OCI-M1 (cell line): ENCODE measurements at regions not wholly inside any gene's neighbourhood (a gene's known extent, or its start where the extent isn't known, plus 50 kb on each side); places are given as distances from the start of the nearest gene placed in this dataset.
A peak's percentile ranks its signal among the peaks of the same experiment; 100 is the strongest.
"Not testable (repeated sequence)": the region's sequence is repeated elsewhere in the genome, so short reads cannot be mapped to it uniquely, and the experiment has no call there.

Experiments used
- DNase-seq: peaks from one replicate; lab custom pipeline; 2025; lab: John Stamatoyannopoulos, UW

DNA sequence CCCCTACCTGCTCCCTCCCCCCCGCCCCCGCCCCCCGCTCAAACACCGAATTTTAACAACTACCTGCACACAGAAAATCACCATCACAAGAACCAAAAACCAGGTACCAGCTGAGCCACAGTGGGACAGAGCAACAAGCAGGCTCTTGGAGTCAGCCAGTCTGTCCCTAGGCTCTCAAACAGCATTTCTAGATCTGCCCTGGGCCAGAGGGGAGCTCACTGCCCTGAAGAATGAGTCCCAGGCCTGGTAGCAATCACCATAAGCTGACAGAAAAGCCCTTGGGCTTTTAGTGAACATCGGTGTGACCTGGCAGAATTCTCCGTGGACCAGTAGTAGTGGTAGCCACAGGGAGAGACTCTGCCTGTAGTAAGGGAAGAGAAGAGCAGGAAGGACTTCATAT is 58.3 kb downstream of the C11orf87 start:
- DNase-seq: no peak

DNA sequence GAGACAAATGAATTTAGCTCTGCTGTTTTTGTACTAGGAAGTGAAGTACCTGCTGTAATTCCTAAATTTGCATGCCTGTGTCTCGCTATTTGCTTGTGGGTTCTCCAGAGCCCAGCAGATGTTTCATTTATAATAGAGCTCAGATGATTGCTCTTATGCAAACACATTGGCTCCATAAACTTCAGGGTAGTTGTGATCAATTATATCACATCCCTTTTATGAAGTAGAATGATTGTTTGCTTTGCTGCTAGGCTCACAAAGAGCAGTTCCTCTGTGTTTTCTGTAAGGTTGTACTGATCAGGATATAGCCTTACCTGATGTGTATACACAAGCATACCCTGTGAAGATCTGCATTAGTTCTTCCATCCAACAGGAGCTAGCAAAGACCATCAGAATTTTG is 64.1 kb downstream of the C11orf87 start:
- DNase-seq: no peak

DNA sequence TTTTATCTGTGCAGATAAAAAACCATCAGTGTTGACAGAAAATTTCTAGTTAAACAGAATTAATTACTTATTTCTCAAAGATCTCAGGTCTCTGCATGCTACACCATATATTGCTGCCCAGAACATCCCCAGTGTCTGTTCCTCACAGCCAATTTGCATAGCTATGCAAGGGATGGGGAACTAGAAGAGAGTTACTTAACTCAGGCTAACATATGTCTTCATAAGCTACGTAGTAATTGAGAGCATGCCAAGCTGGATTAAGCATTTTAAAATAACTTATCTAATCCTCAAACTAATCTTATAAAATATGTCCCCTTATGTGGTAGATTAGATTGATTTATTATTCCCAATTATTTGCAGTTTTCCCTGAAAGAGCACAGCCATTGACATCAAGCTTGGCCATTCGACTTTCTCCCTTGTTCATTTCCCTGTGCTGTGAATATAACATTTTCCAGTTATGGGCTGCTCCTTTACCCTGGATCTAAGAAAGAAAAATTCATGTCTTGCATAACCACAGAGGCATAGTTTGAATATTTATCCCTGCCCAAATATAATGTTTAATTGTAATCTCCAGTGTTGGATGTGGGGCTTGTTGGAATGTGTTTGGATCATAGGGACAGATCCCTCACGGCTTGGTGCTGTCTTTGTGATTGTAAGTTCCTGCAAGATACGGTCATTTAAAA is 69.1 kb downstream of the C11orf87 start:
- DNase-seq: no peak

DNA sequence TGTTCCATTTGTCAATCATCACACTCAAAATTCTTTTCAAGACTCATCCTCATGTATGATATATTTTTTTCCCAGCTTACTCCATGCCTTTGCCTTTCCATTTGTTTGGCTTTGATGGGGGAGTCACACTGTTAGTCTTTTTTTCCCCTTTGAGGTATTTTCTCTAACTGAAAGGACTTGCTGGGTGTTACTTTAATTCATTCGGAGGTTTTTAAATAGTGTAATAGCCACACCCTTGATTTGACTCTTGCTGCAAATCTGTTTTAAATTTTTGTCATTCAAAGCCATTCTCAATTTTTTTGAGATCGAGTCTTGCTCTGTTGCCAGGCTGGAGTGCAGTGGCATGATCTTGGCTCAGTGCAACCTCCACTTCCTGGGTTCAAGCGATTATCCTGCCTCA is 84.1 kb downstream of the C11orf87 start:
- no peak for DNase-seq

DNA sequence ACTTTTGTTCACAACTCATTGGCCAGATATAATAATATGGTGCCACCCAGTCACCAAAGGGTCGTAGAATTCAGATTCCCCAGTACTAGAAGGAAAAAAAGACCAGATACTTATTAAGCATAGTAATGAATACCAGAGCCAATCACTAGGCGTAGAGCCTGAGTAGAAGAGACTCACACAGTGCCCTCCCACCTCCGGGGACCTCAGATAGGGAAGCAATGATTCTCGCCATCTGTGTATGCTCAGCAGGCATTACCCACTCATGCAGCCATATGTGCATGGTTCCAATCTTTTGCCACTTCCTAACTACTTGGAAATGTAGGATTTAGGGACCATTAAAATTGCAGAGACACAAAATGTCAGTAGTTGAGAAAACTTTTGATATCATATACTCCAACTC is 85.3 kb downstream of the C11orf87 start:
- no peak for DNase-seq

DNA sequence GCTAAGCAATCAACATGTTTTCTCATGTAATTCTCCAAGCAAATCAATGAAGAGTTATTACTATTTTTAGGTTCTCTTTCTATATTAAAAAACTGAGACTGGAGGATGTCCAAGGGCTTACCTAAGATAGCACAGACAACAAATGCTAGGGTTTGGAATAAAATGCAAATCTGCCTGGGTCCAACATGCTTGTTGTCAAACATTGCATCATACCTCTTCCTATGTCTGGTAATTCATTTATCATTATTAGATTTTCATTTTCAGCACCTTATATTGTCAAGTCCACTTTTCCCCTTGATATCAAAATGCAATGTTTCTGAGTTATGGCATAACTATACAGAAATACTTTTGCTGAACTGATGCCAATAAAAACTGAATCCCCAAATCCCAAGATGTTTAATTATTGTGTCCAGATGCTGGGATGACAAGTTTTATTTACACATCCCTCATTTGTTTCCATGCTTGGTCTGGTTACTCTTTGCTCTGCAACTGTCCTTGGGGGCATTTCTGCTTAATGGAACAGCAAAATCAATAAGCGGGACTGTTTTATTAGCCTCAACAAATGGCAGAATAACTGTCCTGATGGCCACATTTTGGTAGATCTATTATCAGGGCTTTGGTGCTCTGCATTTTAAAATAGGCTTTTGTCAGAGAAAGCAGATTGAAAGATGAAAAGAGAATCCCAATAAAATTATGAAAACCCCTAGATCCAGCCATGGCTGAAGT is 86.0 kb downstream of the C11orf87 start:
- no peak for DNase-seq

DNA sequence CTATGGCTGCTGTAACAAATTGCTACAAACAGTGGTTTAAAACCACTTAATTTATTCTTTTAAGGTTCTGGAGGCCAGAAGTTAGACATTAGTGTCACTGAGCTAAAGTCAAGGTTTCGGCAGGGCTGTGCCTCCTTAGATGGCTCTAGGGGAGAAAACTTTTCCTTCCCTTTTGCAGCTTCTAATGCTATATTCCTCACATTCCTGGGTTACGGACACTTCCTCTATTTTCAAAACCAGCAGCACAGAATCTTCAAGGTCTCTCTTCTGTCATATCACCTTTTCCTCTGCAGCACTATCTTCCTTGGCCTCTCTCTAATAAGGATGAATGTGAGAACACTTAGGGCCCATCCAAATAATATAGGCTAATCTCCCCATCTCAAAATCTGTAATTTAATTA is 87.0 kb downstream of the C11orf87 start:
- DNase-seq: no peak

DNA sequence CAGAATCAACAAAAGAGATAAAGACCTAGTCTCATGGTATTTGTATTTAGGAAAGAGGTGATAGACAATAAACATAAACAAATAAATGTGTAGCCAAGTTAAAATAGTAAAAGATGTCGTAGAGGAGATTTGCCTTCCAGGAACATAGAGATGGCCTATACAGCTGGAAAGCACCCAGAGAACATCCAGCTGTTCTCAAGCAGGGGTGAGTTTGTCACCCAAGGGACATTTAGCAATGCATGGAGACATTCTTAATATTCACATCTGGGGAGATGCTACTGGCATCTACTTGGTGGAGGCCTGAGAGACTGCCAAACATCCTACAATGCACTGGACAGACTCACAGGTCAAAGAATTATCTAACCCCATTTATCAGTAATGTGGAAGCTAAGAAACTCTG is 88.3 kb downstream of the C11orf87 start:
- no peak for DNase-seq

DNA sequence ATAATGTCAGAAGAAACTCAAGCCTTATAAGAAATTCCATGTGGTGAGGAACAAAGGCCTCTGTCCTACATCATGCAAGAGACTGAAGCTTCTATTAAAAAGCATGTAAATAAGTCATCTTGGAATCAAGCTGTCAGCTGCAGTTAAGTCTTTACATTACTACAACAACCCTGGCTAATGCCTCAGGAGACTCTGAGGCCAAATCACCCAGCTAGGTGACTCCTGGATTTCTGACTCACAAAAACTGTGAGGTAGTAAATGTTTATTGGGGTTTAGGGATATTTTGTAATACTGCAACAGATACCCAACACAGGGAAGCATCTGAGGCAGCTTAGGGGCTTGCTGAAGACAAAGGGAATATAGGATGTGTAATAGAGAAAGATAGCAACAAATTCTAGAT is 89.6 kb downstream of the C11orf87 start:
- no peak for DNase-seq

DNA sequence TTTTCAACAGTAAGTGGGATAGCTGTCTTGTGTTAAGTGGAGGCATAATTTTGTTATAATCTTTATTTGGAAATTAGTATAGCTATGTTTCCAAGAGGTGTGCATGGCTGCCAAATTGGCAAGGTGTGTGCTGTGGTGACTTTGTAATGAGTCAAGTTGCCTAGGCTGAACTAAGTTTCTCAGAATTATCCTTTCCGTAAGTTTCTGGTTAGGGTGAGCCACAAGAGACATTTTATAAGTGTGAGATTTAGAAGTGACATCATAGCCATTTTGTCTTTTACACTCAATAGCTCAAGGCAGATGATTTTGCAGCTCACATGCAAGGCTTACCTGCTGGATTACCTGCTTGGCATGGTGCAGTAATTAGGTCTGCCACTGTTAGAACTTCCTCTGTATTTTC is 90.3 kb downstream of the C11orf87 start:
- DNase-seq: no peak

DNA sequence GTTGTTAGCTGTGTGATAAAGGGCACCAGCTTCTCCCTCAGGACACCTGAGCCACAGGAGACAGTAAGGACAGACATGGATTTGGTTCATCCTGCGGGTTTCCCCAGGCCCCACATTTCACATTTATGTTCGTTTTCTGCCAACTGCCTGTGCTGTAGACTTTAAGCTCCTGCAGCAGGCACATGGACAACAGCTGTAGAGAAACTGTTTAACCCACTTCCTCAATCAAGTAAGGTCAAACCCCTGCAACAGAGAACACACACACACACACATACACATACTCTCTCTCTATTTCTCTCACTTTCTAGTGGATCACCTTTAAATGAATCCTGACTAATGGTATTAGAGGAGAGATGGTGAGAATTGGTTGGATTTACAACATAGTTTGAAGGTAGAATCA is 90.7 kb downstream of the C11orf87 start:
- DNase-seq: peak; percentile 74

DNA sequence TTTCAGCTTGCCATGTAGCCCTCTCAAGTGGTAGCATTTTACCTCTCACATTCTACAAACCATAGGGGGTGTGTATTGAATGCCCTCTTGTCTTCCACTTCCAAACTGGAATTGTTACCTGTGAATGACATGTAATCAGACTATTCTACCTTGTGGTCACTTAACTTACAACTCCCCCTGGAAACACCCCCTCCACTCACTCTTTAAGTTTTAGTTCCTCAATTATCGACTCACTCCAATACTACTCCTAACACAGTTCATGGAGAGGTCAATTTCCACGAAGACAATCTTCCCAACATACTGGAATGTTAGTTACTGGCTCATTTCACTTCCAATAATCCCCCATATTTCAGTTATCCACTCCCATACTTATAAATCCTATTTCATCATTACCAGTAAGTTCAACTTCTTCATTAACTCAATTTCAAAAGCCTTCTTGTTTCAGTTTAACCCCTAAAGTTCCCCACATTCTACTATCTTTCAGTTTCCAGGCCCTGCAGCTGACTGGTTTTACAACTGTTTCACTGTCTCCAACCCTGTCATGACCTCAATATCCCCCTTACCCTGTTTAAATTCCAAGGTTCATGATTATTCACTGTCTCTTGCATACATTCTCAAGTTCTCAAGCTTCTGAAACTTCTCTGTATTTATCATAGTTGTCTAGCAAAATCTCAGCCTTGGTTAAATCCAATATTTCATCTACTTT is 92.5 kb downstream of the C11orf87 start:
- peak; percentile 44 for DNase-seq

DNA sequence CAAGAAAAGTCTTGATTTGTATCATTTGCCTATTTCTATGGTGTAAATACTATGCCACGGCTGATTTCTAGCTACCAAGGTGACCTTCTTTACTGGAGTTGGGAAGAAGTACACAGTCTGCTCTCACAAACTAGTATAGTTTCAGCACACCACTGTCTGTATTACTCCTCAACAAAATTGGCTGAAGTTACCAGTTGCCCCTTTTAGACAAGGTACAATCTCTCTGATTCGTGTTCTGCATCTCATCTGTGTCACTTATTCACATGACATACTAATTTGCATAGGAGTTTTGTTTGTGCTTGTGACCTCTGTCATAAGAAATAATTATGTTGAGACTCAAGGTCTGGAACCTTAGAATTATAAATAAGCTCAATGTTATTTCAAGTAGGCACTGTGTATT is 97.3 kb downstream of the C11orf87 start:
- DNase-seq: no peak

DNA sequence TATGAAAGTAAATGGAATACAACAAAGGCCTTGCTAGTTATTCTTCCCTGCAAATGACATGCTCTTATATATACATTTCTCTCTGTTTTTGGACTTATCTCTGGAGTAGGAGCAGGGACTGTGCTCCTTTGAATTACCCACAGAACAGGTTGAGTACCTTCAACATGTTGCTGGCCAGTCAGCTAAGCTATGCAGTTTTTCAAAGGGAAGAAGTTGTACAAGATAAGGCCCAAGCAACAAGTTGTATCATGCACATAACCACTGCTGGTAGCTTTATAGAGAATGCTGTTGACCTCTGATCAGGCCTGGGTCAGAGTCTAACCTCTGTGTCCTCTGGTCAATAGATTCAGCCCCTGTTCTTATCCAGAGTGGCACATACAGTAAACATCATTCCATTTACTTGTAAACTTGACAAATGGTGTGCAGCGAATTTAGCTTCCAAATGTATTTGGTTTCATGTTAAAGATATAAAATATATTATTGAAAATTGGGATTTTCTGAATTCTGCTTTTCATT is 99.6 kb downstream of the C11orf87 start:
- DNase-seq: no peak

DNA sequence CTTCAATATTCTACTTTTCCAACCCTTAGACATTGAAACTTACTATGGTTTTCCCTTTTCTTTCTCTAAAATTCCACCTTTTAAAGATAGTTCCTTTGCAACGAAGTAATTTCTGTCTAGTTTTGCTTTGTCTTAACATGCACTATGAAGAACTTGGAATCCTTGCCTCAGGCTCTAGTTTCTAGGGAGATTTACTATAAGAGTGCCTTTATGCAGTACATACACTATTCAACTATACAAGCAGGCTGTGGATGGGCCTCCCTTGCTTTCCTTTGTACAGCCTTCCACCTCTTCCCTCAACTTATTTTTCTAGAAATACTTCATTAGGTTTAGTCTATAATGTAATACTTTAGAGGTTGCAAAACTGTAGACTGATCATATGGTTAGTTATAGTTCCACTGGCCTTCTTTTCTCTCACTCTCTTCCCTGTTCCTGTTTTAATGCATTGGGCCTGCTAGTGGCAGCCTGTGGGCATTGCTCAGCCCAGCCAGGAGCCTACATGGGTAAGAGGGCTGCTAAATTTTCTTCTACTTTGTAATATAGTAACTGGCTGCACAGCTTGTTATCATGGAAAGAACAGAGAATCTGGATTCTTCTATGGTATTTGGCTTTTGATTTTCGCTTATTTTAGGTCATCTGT is 100.2 kb downstream of the C11orf87 start:
- DNase-seq: no peak

DNA sequence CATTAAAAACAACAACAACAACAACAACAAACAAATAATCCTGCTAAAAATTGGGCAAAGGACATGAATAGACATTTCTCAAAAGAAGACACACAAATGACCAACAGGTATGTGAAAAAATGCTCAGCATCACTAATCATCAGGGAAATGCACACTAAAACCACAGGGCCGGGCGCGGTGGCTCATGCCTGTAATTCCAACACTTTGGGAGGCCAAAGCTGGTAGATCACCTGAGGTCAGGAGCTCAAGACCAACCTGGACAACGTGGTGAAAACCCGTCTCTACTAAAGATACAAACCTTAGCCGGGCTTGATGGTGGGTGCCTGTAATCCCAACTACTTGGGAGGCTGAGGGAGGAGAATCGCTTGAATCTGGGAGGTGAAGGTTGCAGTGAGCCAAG is 103.6 kb downstream of the C11orf87 start:
- DNase-seq: not testable (repeated sequence)

DNA sequence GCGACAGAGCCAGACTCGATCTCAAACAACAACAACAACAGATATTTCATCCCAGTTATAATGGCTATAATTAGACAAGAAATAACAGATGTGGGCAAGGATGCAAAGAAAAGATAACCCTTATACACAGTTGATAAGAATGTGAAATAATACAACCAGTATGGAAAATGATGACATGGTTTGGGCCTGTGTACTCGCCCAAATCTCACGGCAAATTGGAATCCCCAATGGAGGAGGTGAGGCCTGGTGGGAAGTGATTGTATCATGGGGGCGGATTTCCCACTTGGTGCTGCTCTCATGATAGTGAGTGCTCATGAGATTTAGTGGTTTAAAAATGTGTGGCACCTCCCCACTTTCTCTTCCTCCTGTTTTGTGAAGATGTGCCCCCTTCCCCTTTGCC is 104.1 kb downstream of the C11orf87 start:
- no peak for DNase-seq

DNA sequence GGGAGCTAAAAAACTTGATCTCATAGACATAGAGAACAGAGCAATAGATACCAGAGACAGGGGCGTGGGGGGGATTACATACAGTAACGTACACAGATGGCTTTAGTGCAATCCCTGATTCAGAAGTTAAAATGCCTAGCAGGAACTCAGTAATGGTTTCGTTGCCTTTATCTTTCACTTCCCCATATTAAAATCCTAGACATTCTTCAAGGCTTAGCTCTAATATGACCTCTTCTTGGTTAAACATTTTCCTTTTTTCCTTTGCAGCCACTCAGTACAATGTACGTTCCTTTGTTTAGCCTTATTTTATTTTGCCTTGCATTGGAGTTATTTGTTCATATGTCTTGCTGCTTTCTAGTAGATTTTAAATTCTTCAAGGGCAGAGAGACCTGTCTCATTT is 104.9 kb downstream of the C11orf87 start:
- peak; percentile 60 for DNase-seq

DNA sequence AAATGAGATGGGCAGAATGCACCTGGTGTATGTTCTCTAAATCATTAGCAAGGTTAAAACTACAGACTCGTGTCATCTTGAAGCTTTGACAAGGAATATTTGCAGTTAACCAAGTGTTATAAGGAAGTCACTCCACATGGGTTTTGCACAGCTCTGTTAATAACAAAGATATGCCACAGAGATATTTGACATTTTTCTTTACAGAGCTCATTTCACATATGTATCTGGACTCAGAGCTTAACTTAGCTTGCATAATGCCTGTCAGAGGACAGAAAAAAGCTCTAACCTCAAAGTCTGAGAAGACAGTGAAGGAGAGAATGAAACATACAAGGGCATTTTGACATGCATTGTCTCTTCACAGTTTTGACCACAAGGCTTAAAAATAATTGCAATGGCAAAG is 105.5 kb downstream of the C11orf87 start:
- peak; percentile 32 for DNase-seq

DNA sequence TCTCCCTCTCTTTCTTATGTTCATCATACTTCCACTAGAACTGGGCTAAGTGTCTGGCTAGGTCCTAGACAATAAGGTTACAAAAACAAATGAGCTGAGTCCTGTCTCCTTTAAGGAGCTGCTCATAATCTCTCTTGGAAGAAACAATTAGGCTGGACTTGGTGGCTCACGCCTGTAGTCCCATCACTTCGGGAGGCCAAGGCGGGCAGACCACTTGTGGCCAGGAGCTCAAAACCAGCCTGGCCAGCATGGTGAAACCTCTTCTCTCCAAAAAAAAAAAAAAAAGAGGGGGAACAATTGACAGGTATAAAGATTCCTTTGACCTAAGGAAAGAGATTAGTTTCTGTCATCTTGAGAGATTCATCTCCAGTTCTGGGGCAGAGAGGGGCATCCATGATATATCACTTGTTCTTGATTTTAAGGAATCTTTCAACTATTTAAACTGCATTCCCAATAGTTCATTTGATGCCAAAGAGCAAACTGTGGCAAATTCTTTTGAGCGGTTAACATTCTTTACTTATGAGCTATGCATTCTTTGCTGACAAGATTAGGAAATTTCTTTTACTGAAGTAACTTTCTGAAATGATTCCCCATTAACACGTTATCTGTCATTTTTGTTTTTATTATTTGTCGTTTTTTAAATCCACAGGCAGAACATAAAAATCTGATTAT is 125.5 kb downstream of the C11orf87 start:
- no peak for DNase-seq

DNA sequence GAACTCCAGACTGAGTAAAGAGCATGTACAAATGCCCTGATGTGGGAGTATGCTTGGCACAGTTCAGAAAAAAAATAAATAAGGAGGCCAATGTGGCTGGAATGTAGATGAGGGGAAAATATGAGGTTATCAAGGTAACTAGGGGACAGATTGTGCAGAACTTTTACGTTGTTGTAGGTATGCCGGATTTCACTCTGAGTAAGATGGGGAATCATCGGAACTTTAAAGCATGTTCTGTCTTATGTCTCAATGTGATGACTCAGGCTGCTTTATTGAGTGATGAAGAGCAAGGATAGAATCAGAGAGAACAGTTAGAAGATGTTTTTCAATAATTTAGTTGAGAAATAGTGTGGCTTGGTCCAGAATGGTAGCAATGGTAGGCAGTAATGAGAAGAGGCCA is 130.4 kb downstream of the C11orf87 start:
- no peak for DNase-seq

DNA sequence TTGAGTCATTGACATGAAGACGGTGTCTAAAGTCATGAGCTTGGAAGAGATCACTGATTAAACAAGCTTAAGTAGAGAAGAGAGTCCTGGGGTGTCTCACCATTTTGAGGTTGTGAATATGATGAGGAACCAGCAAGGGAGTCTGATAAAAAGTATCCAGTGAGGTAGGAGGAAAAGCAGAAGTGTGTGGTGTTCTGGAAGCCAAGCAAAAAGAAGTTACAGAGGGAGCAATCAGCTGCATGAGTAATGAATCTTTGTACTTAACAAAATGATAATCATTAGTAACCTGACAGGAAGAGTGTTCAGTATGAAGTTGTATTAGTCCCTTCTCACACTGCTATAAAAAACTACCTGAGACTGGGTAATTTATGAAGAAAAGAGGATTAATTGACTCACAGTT is 131.3 kb downstream of the C11orf87 start:
- peak; percentile 58 for DNase-seq
